KOPT-K1 (cell line): ENCODE measurements at regions not wholly inside any gene's neighbourhood (a gene's known extent, or its start where the extent isn't known, plus 50 kb on each side); places are given as distances from the start of the nearest gene placed in this dataset.

Source experiments
- H3K27ac ChIP-seq: fragments of 200-600 bp; sonication (generic); 2 replicates; pipeline ENCODE4 v1.5.1; 2016; ENCODE audit warnings: antibody characterized with exemption, mild to moderate bottlenecking, low read depth, low read length; ENCODE audit not compliant: poor library complexity, severe bottlenecking
- H3K36me3 ChIP-seq: fragments of 200-600 bp; sonication (generic); 2 replicates; pipeline ENCODE4 v1.5.1; 2017; ENCODE audit warnings: antibody characterized with exemption, mild to moderate bottlenecking, low read length, moderate library complexity; ENCODE audit not compliant: insufficient read depth
- H3K9me3 ChIP-seq: fragments of 200-600 bp; sonication (generic); 2 replicates; pipeline ENCODE4 v1.5.1; 2017; ENCODE audit warnings: antibody characterized with exemption, low read length, mild to moderate bottlenecking; ENCODE audit not compliant: insufficient read depth, poor library complexity, severe bottlenecking

DNA sequence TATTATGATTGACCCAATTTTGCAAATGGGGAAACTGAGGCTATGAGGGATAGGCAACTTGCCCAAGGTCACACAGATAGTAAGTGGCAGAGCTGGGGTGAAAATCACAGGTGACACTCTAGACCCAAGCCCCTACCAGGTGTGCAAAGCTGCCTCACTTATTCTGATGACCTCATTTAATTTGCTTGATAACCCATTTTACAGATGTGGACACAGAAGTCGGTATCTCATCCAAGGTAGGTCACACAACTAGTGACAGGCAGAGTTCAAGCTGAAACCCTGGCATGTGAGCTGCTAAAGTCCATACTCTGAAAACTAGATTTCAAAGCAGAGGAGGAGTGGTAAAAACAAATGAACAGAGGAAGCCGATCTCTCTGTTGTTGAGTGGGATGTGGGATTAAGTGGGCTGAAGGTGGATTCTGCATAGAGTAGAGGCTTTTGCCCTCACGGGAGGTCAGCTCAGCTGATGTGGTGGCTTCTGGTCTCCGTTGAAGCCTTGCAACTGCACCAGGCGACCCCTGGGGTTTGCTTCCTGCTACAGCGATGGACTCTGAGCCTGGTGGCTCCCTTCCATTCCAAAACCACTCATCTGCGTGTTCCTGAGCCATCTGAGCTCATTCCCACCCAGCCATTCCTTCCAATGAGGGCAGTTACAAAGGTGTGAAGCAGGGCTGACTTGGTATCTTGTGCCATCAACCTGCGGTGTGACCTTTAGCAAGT is 164.3 kb upstream of the FHL2 start:
- Histone ChIP-seq H3K36me3 (no peaks in the 10 kb centered on the region), H3K9me3 (no peaks in the 10 kb centered on the region), H3K27ac (no peak overlapping the region)

DNA sequence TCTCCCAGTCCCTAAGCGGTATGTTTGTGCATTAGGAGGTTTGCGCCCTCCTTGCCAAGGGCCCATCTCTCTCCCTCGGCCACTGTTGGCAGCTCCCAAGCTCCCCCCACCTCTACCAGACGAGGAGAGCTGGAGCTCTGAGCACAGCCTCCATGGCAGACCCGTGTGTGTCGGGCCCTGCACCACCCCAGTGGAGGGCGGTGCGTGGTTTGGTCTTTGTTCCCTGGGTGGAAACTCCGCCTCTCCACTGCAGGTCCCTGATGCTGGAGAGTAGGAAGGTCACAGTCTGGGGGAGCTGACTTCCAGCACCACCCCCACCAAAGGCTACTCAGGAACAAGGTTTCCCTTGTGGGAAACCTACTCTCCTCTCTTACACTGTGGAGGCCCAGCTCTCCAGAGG is 162.6 kb upstream of the FHL2 start:
- H3K27ac ChIP-seq: no peak overlapping the region
- H3K9me3 ChIP-seq: no peaks in the 10 kb centered on the region
- H3K36me3 ChIP-seq: no peaks in the 10 kb centered on the region

DNA sequence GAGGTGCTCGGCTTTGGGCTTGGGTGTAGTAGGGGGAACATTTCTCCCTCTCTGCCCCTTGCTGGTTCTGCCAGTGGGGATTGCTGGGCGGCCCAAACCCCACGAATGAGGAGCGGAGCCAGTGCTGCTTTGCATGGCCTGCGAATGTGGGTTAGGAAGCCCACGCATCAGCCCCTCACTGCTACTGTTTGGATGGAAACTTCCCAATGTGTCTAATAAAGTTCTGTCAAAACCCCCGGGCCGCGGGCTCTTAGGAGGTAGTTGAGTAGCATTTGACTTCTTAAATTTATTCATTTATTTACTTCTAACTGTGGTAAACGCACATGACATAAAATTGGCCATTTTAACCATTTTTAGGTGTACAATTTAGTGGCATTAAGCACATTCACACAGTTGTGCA is 161.3 kb upstream of the FHL2 start:
- Histone ChIP-seq H3K9me3 (no peaks in the 10 kb centered on the region), H3K36me3 (no peaks in the 10 kb centered on the region)

DNA sequence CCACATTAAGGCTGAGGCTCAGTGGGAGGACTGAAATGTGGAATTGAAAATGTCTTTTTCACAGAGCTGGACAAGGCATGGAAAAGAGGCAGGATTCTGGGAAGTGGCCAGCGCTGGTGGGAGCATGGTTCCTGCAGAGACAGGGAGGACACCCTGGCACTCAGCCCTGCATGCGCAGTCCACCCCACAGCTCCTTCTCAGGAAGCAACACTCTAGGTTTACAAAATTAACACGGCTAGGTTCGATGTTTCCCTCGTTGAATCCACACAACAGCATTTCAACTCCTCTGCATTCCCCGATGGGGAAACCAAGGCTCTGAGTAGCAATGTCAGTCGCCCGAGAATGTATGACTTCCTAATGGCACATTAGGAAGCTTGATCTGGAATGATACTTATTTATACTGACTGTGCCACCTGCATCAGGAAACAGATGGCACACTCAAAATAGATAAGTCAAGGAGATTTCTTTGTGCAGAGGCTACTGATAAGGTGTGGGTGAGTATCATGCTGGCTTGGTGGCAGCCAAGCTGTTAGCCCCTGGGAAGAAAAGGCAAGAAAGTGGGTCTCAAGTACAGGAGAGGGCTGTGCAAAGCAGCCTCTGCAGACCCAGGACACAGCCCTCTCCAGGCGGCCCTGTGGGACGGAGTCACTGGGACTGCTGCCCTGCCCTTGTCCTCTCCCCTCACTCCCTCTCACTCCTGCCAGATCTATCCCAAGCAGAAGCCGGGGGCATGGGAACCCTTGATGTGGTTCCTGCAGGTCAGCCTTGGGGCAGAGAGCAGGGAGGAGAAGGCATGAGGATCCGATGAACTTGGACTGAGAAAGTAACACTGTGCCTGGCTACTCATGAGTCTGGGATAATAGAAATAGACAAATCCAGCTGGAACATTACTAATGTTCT is 158.4 kb upstream of the FHL2 start:
- Histone ChIP-seq H3K9me3 (no peaks in the 10 kb centered on the region), H3K36me3 (no peaks in the 10 kb centered on the region)

More for the DNA sequence above, 161.3 kb upstream of the FHL2 start:
- no peak overlapping the region for H3K27ac ChIP-seq

DNA sequence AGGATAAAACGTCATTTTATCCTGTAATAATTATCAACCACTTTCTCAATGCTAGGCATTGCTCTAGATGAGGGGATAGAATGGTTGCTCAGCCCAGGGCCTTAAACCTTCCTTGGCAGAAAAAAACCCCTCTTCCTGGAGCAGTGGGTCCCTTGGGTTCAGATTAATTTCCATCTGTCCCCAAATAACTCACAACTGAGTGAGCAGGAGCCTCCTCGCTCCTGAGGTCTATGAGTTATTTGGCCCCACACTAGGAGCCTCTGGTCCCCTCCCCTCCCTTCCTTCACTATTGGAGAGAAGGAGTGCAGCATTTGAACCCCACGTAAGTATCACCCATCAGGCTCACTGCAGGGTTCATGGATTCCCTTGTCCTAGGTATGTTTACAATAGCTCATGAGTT is 157.5 kb upstream of the FHL2 start:
- Histone ChIP-seq H3K36me3 (no peaks in the 10 kb centered on the region), H3K27ac (no peak overlapping the region), H3K9me3 (no peaks in the 10 kb centered on the region)

More for the DNA sequence above, 158.4 kb upstream of the FHL2 start:
- H3K27ac ChIP-seq: no peak overlapping the region

DNA sequence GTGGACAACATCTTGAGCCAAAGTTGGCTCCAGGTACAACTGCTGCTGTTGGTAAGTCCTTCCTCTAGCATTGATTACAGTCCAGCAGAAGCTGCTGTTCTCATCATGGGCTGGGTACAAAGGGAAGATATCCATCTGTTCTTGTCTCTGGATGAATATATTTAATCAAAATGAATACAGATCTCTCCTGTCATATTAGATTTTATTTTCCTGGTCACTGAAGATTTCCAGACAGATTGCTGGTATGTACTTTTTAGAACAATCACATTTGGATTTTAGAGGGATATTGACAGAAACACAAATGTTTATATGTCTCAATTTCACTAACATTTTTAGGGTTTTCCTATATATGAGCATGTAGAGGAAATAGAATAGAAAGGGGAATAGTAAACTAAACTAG is 155.4 kb upstream of the FHL2 start:
- H3K9me3 ChIP-seq: no peaks in the 10 kb centered on the region
- H3K36me3 ChIP-seq: no peaks in the 10 kb centered on the region
- H3K27ac ChIP-seq: no peak overlapping the region

DNA sequence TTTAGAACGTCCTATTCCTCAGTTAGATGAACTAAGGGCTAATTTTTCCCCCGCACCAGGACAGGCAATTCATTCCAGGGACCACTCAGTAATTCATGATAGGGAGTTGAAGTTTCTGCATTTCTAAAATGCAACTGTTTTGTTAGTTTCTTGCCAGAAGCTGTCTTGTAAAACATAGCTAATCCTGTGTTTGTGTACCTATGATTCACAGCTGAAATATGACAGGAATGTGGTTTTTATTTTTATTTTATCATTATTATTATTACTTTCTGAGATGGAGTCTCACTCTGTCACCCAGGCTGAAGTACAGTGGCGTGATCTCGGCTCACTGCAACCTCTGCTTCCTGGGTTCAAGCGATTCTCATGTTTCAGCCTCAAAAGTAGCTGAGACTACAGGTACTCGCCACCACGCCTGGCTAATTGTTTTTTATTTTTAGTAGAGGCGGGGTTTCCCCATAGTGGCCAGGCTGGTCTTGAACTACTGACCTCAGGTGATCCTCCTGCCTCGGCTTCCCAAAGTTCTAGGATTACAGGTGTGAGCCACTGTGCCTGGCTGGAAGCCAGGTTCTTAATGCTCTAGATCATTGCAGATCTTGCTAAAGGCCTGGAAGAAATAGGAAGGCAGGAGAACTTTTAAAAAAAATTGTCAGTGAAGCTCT is 154.8 kb upstream of the FHL2 start:
- no peak overlapping the region for H3K27ac ChIP-seq
- no peaks in the 10 kb centered on the region for H3K36me3 ChIP-seq
- no peaks in the 10 kb centered on the region for H3K9me3 ChIP-seq

DNA sequence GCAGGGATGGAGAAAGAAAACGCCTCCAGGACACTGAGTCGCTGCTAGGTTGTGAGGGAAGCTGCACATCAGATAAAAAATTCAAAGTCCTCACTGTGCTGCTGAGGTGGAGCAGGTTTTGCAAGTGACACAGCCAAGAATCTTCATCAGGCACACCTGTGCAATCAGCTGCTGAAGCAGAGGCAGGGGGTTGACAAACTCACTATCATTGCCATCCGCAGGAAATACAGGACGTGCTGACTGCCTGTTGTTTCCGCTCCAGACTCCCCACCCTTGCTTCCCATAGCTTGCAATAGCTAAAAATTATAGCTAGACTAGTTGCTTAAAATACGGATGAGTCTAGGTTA is 147.8 kb upstream of the FHL2 start:
- no peak overlapping the region for H3K27ac ChIP-seq
- H3K36me3 ChIP-seq: no peaks in the 10 kb centered on the region
- H3K9me3 ChIP-seq: no peaks in the 10 kb centered on the region

DNA sequence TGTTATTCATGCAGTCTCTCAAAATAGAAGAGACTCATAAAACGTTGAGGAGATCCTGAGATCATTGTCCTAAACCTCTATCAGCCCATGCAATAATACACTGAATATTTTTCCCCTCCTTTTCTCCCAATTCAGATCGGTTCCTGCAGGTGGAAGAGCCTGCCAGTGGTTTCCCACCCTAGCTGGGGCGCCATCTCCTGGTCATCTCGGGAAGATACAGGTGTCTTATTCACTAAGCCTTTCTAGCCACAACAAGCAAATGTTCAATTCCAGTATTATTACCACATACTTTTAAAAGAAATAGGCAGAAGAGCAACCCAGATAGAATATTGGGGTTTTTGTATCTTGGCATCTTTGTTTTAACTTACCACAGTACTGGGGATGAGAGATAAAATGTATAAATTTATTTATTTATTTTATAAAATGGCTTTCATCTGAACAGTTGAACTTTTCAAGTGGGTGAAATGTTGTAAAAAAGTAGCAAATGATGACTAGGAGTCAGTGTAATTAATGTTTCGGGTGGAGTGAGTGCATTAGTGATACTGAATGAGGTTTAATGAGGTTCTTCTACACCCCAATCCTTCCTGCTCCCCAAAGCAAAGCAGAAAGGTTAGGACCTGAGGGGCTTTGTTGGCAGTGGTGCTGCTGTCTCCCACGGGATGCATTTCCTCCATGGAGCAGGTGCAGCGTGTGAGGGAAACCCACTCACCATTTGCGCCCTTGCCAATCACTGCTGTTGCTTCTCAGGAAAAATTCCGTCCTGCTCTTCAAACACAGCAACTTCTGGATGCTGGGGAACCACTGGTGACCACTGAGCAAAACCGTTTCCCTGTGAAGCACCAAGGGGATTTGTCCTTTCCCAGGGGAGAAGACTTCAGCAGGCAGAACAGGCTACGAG is 147.1 kb upstream of the FHL2 start:
- H3K27ac ChIP-seq: no peak overlapping the region

DNA sequence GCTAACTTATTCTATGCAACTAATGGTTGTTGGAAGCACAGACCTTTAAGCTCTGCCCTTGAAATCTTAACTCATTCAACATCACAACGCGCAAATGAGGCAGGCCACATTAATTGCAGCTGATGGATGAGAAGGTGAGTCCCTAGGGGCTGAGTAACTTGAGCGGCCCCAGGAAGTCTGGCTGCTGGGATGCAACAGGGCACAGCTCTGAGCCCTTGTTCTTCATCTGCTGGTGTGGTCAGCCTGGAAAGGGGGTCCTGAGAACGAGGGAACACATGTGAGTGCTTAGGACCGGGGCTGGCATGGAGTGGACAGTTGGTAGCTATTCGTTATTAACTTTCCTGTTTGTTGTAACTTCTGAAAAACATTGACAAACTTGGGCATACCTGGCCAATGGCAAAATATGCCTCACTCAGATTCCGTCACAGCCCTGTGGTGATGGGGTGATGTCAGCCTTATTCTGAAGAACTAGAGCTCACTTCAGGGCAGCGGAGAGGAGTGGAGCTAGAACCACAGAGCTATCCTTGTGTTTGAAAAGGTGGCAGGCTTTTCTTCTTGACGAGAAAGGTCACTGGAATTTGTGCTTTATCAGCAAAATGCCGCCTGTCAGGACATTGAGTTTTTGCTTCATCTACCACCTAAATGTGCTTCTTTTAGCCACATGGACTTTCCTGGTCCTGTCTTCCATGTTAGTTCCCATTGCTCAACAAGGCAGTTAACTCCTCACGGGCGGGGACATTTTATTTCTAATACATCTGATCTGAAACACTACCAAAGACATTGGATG is 145.9 kb upstream of the FHL2 start:
- Histone ChIP-seq H3K27ac (no peak overlapping the region), H3K36me3 (no peaks in the 10 kb centered on the region), H3K9me3 (no peaks in the 10 kb centered on the region)

More for the DNA sequence above, 147.1 kb upstream of the FHL2 start:
- Histone ChIP-seq H3K9me3 (no peaks in the 10 kb centered on the region), H3K36me3 (no peaks in the 10 kb centered on the region)

DNA sequence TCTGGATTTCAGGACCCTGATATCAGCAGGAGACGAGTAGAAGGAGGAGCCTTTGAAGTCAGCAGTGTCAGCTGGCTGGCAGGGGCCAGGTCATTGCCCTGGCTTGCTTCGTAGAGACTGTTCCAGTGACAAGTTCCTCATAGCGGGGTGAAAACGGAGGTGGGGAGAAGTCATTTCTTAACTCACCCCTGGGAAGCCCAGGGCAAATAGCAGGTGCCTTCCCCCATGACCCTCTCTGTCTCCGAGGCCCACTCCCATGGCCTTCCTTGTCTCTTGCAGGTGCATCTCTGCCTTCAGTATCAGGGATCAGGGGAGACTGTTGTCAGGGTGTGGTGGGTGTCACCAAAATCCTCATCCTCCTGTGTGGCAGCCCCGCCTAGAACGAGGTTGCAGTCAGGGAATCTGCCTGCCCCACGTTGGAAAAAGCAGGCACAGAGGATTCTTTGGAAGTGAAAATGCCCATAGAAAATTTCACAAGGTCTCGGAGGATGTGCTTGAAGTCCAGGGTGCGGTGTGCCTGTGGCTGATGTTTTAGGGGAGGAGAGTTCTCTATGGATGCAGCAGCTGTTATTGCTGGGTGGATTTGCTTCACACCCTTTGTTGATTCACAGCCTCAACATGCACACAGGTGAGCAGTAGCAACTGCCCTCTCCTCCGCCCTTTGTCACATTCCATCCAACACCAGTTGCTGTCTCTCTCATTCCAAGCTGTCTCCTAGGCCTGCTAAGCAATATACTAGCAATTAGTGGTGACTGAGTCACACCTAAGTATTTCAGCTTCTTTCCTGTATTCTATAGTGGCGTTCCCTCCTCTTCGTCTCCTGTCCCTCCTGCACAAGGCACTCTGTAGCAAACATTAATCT is 142.6 kb upstream of the FHL2 start:
- Histone ChIP-seq H3K36me3 (no peaks in the 10 kb centered on the region), H3K9me3 (no peaks in the 10 kb centered on the region), H3K27ac (no peak overlapping the region)

DNA sequence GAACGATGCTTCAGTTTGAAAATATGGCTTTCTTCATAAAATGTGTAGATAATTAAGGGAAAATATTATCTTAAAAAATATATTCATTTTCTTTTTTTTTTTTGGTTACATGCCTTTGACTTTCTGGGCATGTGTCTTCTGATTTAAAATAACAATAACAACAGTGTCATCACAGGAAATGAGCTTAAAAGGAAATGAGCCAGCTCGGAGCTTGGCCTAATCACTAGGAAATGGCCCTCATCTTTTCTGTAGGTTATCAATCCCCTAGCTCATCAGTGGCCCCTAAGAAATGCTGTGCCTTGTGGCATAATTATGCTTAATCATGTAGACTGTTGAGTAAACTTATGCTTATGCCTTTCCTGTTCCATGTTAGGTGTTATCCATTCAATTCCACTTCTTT is 141.8 kb upstream of the FHL2 start:
- H3K36me3 ChIP-seq: no peaks in the 10 kb centered on the region
- H3K9me3 ChIP-seq: no peaks in the 10 kb centered on the region
- H3K27ac ChIP-seq: no peak overlapping the region

DNA sequence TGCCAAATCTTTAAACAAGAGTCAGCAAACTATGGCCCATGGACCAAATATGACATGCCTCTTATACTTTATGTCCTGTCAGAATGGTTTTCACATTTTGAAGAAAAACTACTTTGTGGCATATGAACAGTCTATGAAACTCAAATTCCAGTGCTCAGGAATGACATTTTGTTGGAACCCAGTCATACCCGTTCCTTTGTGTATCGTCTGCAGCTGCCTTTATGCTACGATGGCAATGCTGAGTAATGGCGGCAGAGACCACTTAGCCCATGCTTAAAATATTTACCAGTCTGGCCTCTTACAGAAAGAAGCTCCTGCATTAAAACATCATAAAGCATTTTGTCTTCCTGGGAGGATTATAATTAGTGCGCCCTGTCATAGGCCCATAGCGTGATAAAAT is 140.5 kb upstream of the FHL2 start:
- Histone ChIP-seq H3K9me3 (no peaks in the 10 kb centered on the region), H3K36me3 (no peaks in the 10 kb centered on the region), H3K27ac (no peak overlapping the region)
